GM12891 (cell line): ENCODE measurements at regions not wholly inside any gene's neighbourhood (a gene's known extent, or its start where the extent isn't known, plus 50 kb on each side); places are given as distances from the start of the nearest gene placed in this dataset.

Experiments
- PAX5 ChIP-seq: IDR thresholded peaks from 2 replicates; pipeline ENCODE4 v1.6.1; 2011; ENCODE audit warnings: low read length, moderate library complexity, mild to moderate bottlenecking; ENCODE audit not compliant: insufficient read depth, severe bottlenecking
- POLR2A ChIP-seq: IDR thresholded peaks from 2 replicates; pipeline ENCODE4 v1.6.1; 2011; ENCODE audit warnings: low read depth, low read length, control low read depth
- TAF1 ChIP-seq: IDR thresholded peaks from 2 replicates; pipeline ENCODE4 v1.6.1; 2011; ENCODE audit warnings: low read depth, low read length, control low read depth

GRCh38 chr10:131753336-131753735 lies 147.5 kb upstream of the PPP2R2D start:
- TF ChIP-seq POLR2A: no peak
- no peak for TF ChIP-seq TAF1
- TF ChIP-seq PAX5: no peak
